GM18868 (cell line): ENCODE measurements at regions not wholly inside any gene's neighbourhood (a gene's known extent, or its start where the extent isn't known, plus 50 kb on each side); places are given as distances from the start of the nearest gene placed in this dataset.
A peak's percentile ranks its signal among the peaks of the same experiment; 100 is the strongest.
"Not testable (repeated sequence)": the region's sequence is repeated elsewhere in the genome, so short reads cannot be mapped to it uniquely, and the experiment has no call there.

Experiments
- ATAC-seq: cut with Tn5 transposase; IDR thresholded peaks from one replicate; pipeline ENCODE4 v1.9.1; 2021; ENCODE audit warnings: mild to moderate bottlenecking, moderate library complexity; ENCODE audit not compliant: unreplicated experiment

- ATAC-seq, result no peak
These were observed 216.7 kb upstream of the SLC35B3 start for GRCh38 chr6:8651998-8652397.

- no peak for ATAC-seq
These were observed 209.9 kb upstream of the SLC35B3 start for GRCh38 chr6:8645212-8645611.

GRCh38 chr6:8644306-8644705 lies 209.0 kb upstream of the SLC35B3 start:
- ATAC-seq, result no peak

- ATAC-seq, result no peak
These were observed 207.5 kb upstream of the SLC35B3 start for GRCh38 chr6:8642854-8643253.

GRCh38 chr6:8642131-8642530 lies 206.8 kb upstream of the SLC35B3 start:
- ATAC-seq, result no peak

GRCh38 chr6:8639928-8640649 lies 204.7 kb upstream of the SLC35B3 start:
- no peak for ATAC-seq

GRCh38 chr6:8637896-8638597 lies 202.7 kb upstream of the SLC35B3 start:
- no peak for ATAC-seq

- ATAC-seq, result no peak
These were observed 198.4 kb upstream of the SLC35B3 start for GRCh38 chr6:8633762-8634161.

GRCh38 chr6:8628736-8629135 lies 193.4 kb upstream of the SLC35B3 start:
- ATAC-seq, result no peak

GRCh38 chr6:8628063-8628462 lies 192.7 kb upstream of the SLC35B3 start:
- no peak for ATAC-seq

GRCh38 chr6:8627085-8627861 lies 191.9 kb upstream of the SLC35B3 start:
- ATAC-seq, result peak; percentile 93

- no peak for ATAC-seq
These were observed 189.3 kb upstream of the SLC35B3 start for GRCh38 chr6:8624665-8625064.

GRCh38 chr6:8623441-8623840 lies 188.1 kb upstream of the SLC35B3 start:
- ATAC-seq, result no peak

- ATAC-seq, result no peak
These were observed 184.5 kb upstream of the SLC35B3 start for GRCh38 chr6:8619853-8620252.

GRCh38 chr6:8619408-8619807 lies 184.1 kb upstream of the SLC35B3 start:
- not testable (repeated sequence) for ATAC-seq

GRCh38 chr6:8608737-8609136 lies 173.4 kb upstream of the SLC35B3 start:
- ATAC-seq, result no peak

GRCh38 chr6:8589941-8590729 lies 154.8 kb upstream of the SLC35B3 start:
- ATAC-seq, result no peak

GRCh38 chr6:8588176-8588575 lies 152.8 kb upstream of the SLC35B3 start:
- no peak for ATAC-seq

GRCh38 chr6:8583291-8583690 lies 147.9 kb upstream of the SLC35B3 start:
- ATAC-seq, result no peak

- ATAC-seq, result no peak
These were observed 144.0 kb upstream of the SLC35B3 start for GRCh38 chr6:8579372-8579771.

GRCh38 chr6:8578006-8578405 lies 142.7 kb upstream of the SLC35B3 start:
- ATAC-seq, result no peak
